Chondrocyte (in vitro differentiated cells): ENCODE measurements at regions not wholly inside any gene's neighbourhood (a gene's known extent, or its start where the extent isn't known, plus 50 kb on each side); places are given as distances from the start of the nearest gene placed in this dataset.

Experiments used
- DNase-seq: peaks from one replicate; pipeline ENCODE4 v3.0.0; 2021; ENCODE audit warnings: mixed read lengths, low spot score
- H3K27ac Mint-ChIP-seq: one replicate; pipeline ENCODE4 v1.8.0; 2021; ENCODE audit warnings: mild to moderate bottlenecking, moderate library complexity, mixed read lengths; ENCODE audit not compliant: unreplicated experiment
- H3K27me3 Mint-ChIP-seq: 2 replicates; pipeline ENCODE4 v1.8.0; 2021; ENCODE audit warnings: low read depth, mixed read lengths
- H3K36me3 Mint-ChIP-seq: 2 replicates; pipeline ENCODE4 v1.8.0; 2021; ENCODE audit warnings: low read depth, mixed read lengths
- H3K4me1 Mint-ChIP-seq: 2 replicates; pipeline ENCODE4 v1.8.0; 2021; ENCODE audit warnings: low read depth, mild to moderate bottlenecking, mixed read lengths
- H3K4me3 Mint-ChIP-seq: one replicate; pipeline ENCODE4 v1.8.0; 2021; ENCODE audit warnings: mild to moderate bottlenecking, moderate library complexity, mixed read lengths; ENCODE audit not compliant: unreplicated experiment
- H3K9me3 Mint-ChIP-seq: 2 replicates; pipeline ENCODE4 v1.8.0; 2021; ENCODE audit warnings: low read depth, mixed read lengths
- TF ChIP-seq, protein P1 (sequence below): fragments of 200-600 bp; sonication (generic); IDR thresholded peaks from 2 replicates; pipeline ENCODE4 v1.5.0; 2021; ENCODE audit warnings: antibody characterized with exemption, mild to moderate bottlenecking, moderate library complexity

DNA sequence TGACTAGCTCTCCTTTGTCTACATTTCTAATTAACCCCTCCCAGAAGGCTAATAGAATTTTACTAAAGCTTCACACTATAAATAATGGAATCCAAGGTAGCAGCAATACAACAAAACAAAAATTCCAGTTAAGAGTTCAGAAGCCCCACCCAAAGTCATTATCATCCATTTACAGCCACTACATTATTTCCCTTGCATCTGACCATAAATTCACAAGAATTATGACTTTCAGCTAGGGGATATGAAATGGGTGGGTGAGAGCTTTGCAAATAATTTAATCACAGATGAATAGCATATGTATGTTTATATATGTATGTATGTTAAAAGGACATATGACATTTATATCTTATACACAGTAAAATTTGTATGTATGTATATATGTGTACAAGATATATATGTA, 65.3 kb upstream of the PTGDR start:
- TF ChIP-seq, protein P1, sequence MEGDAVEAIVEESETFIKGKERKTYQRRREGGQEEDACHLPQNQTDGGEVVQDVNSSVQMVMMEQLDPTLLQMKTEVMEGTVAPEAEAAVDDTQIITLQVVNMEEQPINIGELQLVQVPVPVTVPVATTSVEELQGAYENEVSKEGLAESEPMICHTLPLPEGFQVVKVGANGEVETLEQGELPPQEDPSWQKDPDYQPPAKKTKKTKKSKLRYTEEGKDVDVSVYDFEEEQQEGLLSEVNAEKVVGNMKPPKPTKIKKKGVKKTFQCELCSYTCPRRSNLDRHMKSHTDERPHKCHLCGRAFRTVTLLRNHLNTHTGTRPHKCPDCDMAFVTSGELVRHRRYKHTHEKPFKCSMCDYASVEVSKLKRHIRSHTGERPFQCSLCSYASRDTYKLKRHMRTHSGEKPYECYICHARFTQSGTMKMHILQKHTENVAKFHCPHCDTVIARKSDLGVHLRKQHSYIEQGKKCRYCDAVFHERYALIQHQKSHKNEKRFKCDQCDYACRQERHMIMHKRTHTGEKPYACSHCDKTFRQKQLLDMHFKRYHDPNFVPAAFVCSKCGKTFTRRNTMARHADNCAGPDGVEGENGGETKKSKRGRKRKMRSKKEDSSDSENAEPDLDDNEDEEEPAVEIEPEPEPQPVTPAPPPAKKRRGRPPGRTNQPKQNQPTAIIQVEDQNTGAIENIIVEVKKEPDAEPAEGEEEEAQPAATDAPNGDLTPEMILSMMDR = no peak
- Mint-ChIP-seq H3K9me3 (peaks cover 3% of the 10 kb centered on the region), H3K4me3 (no peak overlapping the region), H3K27ac (no peak overlapping the region), H3K4me1 (no peaks in the 10 kb centered on the region), H3K36me3 (no peaks in the 10 kb centered on the region), H3K27me3 (peaks cover 25% of the 10 kb centered on the region)
- no peak for DNase-seq

DNA sequence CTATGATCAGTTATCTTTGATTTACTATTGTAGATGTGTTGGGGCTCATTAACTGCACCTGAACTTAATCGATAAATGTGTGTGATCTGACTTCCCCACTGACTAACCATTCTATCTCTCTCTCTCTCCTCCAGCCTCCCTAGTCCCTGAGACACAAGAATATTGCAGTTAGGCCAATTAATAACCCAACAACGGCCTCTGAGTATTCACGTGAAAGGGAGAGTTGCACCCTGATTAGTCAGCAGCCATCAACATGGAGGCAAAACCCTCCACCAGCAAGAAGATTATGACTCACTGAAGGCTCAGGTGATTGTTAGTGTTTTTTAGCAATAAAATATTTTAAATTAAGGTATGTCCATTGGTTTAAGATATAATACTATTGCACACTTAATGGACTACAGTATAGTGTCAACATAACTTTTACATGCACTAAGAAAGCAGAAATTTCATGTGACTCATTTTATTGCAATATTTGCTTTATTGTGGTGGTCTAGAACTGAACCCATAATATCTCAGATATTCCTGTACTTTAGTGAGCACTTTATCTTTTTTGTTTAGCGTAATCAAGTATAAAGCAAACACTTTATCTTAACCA, 77.1 kb upstream of the PTGDR start:
- no peak overlapping the region for H3K4me3 Mint-ChIP-seq
- no peak for DNase-seq

DNA sequence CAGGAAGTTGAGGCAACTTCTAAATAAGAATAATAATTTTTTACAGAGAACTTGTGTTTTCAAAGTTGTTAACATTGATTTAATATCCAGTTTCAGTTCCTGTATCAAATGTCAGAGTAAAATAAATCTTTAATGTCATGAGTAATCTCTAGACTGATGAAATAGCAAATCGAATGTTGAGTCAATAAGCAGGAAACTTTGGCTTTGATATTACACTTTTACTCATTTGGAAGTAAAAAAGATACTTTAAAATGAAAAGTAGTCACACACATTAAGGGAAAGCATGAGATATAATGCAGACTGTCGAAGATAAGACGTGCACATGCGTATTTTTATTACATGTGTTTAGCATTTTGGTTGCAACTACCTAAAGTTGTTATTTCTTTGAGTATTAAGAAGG, 78.2 kb upstream of the PTGDR start:
- Mint-ChIP-seq H3K27me3 (peaks cover 21% of the 10 kb centered on the region), H3K9me3 (no peaks in the 10 kb centered on the region), H3K36me3 (no peaks in the 10 kb centered on the region), H3K27ac (no peak overlapping the region), H3K4me1 (no peaks in the 10 kb centered on the region), H3K4me3 (no peak overlapping the region)
- DNase-seq = no peak
- TF ChIP-seq, protein P1 = no peak

More for the DNA sequence above, 77.1 kb upstream of the PTGDR start:
- TF ChIP-seq, protein P1 = no peak
- H3K36me3 Mint-ChIP-seq = peaks cover under 1% of the 10 kb centered on the region
- H3K9me3 Mint-ChIP-seq = peaks cover 3% of the 10 kb centered on the region
- H3K27ac Mint-ChIP-seq = no peak overlapping the region
- H3K27me3 Mint-ChIP-seq = peaks cover 13% of the 10 kb centered on the region
- H3K4me1 Mint-ChIP-seq = no peaks in the 10 kb centered on the region

DNA sequence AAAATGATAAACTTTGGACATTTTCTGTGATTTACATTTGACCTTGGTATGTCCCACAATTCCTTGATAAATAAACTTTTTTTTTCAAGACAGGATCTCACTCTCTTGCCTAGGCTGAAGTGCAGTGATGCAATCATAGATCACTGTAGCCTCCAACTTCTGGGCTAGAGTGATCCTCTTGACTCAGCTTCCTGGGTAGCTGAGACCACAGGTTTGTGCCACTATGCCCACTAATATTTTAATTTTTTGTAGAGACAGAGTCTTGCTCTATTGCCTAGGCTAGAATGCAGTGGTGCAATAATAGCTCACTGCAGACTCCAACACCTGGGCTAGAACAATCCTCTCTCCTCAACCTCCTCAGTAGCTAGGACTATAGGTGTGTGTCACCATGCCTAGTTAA, 79.1 kb upstream of the PTGDR start:
- no peak overlapping the region for H3K4me3 Mint-ChIP-seq
- H3K27me3 Mint-ChIP-seq = peaks cover 23% of the 10 kb centered on the region
- peaks cover under 1% of the 10 kb centered on the region for H3K9me3 Mint-ChIP-seq
- no peak overlapping the region for H3K27ac Mint-ChIP-seq
- DNase-seq = no peak
- no peaks in the 10 kb centered on the region for H3K4me1 Mint-ChIP-seq
- TF ChIP-seq, protein P1 = no peak
- H3K36me3 Mint-ChIP-seq = no peaks in the 10 kb centered on the region

DNA sequence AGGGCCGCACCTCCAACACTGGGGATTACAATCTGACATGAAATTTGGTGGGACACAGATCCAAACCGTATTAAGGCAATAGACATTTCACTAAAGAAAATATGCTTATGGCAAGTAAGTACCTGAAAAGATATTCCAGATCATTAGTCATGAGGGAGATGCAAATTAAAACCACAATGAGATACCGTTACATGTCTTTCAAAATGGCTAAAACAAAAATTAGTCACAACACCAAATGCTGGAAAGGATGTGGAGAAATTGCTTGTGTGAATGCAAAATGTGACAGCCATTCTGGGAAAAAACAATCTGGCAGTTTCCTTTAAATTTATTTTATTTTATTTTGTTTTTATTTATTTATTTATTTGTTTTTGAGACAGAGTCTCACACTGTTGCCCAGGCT, 82.3 kb upstream of the PTGDR start:
- no peak overlapping the region for H3K27ac Mint-ChIP-seq
- H3K4me1 Mint-ChIP-seq = no peaks in the 10 kb centered on the region
- no peak overlapping the region for H3K4me3 Mint-ChIP-seq
- H3K9me3 Mint-ChIP-seq = peaks cover 17% of the 10 kb centered on the region
- TF ChIP-seq, protein P1 = no peak
- DNase-seq = no peak
- peaks cover 27% of the 10 kb centered on the region for H3K27me3 Mint-ChIP-seq
- H3K36me3 Mint-ChIP-seq = peaks cover 3% of the 10 kb centered on the region
